Sigmoid colon (tissue), 4 donors: ENCODE measurements at regions not wholly inside any gene's neighbourhood (a gene's known extent, or its start where the extent isn't known, plus 50 kb on each side); places are given as distances from the start of the nearest gene placed in this dataset.

Experiments
- CTCF ChIP-seq, 4 experiments: fragments of 450-650 bp in 3 of 4; fragments of 200-600 bp in 1 of 4; IDR thresholded peaks; one replicate each; pipeline ENCODE4 v1.5.1; 2016 to 2019; ENCODE audit warnings: antibody characterized with exemption in 4 of 4, mild to moderate bottlenecking in 3 of 4, moderate library complexity in 2 of 4
- POLR2AphosphoS5 ChIP-seq, 4 donors: sonication (generic); formaldehyde crosslinking; IDR thresholded peaks; one replicate each; pipeline ENCODE4 v1.6.1; 2017; ENCODE audit warnings: antibody characterized with exemption in 4 of 4

GRCh38 chr2:129763966-129764365 is 215.5 kb upstream of the RAB6C start:
- TF ChIP-seq CTCF (IDR thresholded peaks at IDR 0.05) (no peak), POLR2AphosphoS5 (IDR thresholded peaks at IDR 0.05) (no peak)
